SU-DHL-6 (cell line): ENCODE measurements at regions not wholly inside any gene's neighbourhood (a gene's known extent, or its start where the extent isn't known, plus 50 kb on each side); places are given as distances from the start of the nearest gene placed in this dataset.

Source experiments
- EZH2phosphoT487 ChIP-seq: fragments of 200-600 bp; sonication (generic), shearing (Covaris generic); conservative IDR thresholded peaks from 2 replicates; pipeline ENCODE4 v1.6.1; 2018; ENCODE audit warnings: mild to moderate bottlenecking, antibody characterized with exemption, low read length, moderate library complexity, mixed read lengths
- TF ChIP-seq, protein P1 (sequence below): fragments of 200-600 bp; sonication (generic); IDR thresholded peaks from one replicate; pipeline ENCODE4 v1.5.1; 2017; ENCODE audit warnings: antibody characterized with exemption, mild to moderate bottlenecking, low read length, moderate library complexity; ENCODE audit not compliant: insufficient read depth, poor library complexity, severe bottlenecking

DNA sequence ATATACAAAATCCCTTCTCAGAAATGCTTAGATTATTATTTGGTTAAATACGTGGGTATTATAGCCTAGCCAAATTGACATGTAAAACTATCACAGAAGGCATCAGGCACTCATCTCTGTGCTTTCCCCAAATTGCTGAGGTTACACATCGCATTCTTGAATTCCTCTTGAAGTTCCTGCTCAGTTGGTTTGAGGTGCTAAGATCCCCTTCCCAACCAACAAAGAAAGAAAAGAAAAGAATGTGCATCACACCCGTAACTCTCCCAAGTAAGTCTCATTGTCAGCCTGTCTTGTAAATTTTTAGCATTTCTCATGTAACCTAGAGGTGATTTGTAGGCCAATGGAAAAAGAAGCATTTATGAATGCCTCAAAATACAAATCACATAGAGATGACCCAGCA, 539.2 kb upstream of the PRMT6 start:
- TF ChIP-seq, protein P1, sequence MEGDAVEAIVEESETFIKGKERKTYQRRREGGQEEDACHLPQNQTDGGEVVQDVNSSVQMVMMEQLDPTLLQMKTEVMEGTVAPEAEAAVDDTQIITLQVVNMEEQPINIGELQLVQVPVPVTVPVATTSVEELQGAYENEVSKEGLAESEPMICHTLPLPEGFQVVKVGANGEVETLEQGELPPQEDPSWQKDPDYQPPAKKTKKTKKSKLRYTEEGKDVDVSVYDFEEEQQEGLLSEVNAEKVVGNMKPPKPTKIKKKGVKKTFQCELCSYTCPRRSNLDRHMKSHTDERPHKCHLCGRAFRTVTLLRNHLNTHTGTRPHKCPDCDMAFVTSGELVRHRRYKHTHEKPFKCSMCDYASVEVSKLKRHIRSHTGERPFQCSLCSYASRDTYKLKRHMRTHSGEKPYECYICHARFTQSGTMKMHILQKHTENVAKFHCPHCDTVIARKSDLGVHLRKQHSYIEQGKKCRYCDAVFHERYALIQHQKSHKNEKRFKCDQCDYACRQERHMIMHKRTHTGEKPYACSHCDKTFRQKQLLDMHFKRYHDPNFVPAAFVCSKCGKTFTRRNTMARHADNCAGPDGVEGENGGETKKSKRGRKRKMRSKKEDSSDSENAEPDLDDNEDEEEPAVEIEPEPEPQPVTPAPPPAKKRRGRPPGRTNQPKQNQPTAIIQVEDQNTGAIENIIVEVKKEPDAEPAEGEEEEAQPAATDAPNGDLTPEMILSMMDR: no peak
- no peak for TF ChIP-seq EZH2phosphoT487
